ENCODE measurements at regions not wholly inside any gene's neighbourhood (a gene's known extent, or its start where the extent isn't known, plus 50 kb on each side); places are given as distances from the start of the nearest gene placed in this dataset.

- TF ChIP-seq MLLT1 (IDR thresholded peaks at IDR 0.05), result no peak
- no peak for TF ChIP-seq ZNF324 (CRISPR knock-in tag; IDR thresholded peaks at IDR 0.05)
- TF ChIP-seq ELF4 (CRISPR knock-in tag; IDR thresholded peaks at IDR 0.05), result no peak
Measured at GRCh38 chr3:139780593-139780992, 102.8 kb upstream of the NMNAT3 start (continued).

GRCh38 chr3:139778682-139779233, 101.0 kb upstream of the NMNAT3 start:
- H3K4me1 ChIP-seq (replicated peaks in 1 of 2; ENCODE audit: control insufficient read depth in 2 of 2, insufficient read depth in 2 of 2, low read length in 2 of 2), result no peaks in the 10 kb centered on the region
- H4K20me1 ChIP-seq (replicated peaks; ENCODE audit: control insufficient read depth, insufficient read depth, low read length), result no peaks in the 10 kb centered on the region
- DNase-seq (ENCODE audit: extremely low read depth in 1 of 4, low spot score in 3 of 4), result no peak
- no peak for ATAC-seq
- 0 out of 5 replicates have a peak, but pooled peaks cover 0 to 8% of the 10 kb centered on the region in 2 experiments for H3K27me3 ChIP-seq (ENCODE audit: control insufficient read depth in 2 of 2, insufficient read depth in 2 of 2, low read length in 2 of 2)
- ChIA-PET POLR2A (no interaction called here), CTCF (ENCODE audit: low intra/inter-chr PET ratio) (no interaction called here)
- no peak overlapping the region for H3K4me3 ChIP-seq
- no peaks in the 10 kb centered on the region for H3K9me1 ChIP-seq (ENCODE audit: control insufficient read depth, insufficient read depth, low read length)
- no peak overlapping the region for H3K9ac ChIP-seq (ENCODE audit: insufficient read depth in 1 of 2, low read depth in 2 of 2, low read length in 2 of 2)
- no peaks in the 10 kb centered on the region for H3K79me2 ChIP-seq (ENCODE audit: control insufficient read depth, insufficient read depth, low read length)
- FAIRE-seq, result no peak
- 0% methylated on average over 10 of the region's 10 CpGs for WGBS (ENCODE audit: insufficient coverage, low coverage, missing lambda C conversion rate)
- H3K27ac ChIP-seq (ENCODE audit: extremely low read depth, low read depth, low read length), result no peak overlapping the region
- in situ Hi-C loops (cut with MboI), result no loop called here
- no peak overlapping the region for H2AFZ ChIP-seq (ENCODE audit: low read depth, low read length)
- no peak overlapping the region for H3K4me2 ChIP-seq (ENCODE audit: insufficient read depth, low read length)
- no peaks in the 10 kb centered on the region for H3K9me3 ChIP-seq (replicated peaks; ENCODE audit: control insufficient read depth, insufficient read depth, low read depth, low read length)
- no peaks in the 10 kb centered on the region for H3K36me3 ChIP-seq (ENCODE audit: control insufficient read depth, insufficient read depth, low read length)
- intact Hi-C loops (cut with micrococcal nuclease), result no loop called here
- no TSS peak for BruUV-seq (replicated peaks)
- TF ChIP-seq ZNF785 (CRISPR knock-in tag; IDR thresholded peaks at IDR 0.05), result no peak
- no peak for TF ChIP-seq ZNF445 (CRISPR knock-in tag; IDR thresholded peaks at IDR 0.05; ENCODE audit: low read depth)
- TF ChIP-seq ZNF592 (IDR thresholded peaks at IDR 0.05), result no peak
- TF ChIP-seq FOXO4 (CRISPR knock-in tag; IDR thresholded peaks at IDR 0.05), result no peak
- no peak for TF ChIP-seq ARHGAP35 (IDR thresholded peaks at IDR 0.05; ENCODE audit: partially characterized antibody)
- TF ChIP-seq EGR1 (conservative IDR thresholded peaks at IDR 0.05), result no peak
- TF ChIP-seq CHD4 (IDR thresholded peaks at IDR 0.05; ENCODE audit: insufficient read depth, insufficient replicate concordance, low read depth, low read length, poor library complexity, severe bottlenecking), result no peak
- TF ChIP-seq RFX1 (IDR thresholded peaks at IDR 0.05), result no peak
- no peak for TF ChIP-seq SRF (CRISPR knock-in tag; IDR thresholded peaks at IDR 0.05)
- no peak for TF ChIP-seq GTF2B (IDR thresholded peaks at IDR 0.05; ENCODE audit: extremely low read depth, insufficient read length)
- no peak for TF ChIP-seq MXI1 (IDR thresholded peaks at IDR 0.05; ENCODE audit: low read depth, low read length)
